ENCODE measurements at regions not wholly inside any gene's neighbourhood (a gene's known extent, or its start where the extent isn't known, plus 50 kb on each side); places are given as distances from the start of the nearest gene placed in this dataset.

DNA sequence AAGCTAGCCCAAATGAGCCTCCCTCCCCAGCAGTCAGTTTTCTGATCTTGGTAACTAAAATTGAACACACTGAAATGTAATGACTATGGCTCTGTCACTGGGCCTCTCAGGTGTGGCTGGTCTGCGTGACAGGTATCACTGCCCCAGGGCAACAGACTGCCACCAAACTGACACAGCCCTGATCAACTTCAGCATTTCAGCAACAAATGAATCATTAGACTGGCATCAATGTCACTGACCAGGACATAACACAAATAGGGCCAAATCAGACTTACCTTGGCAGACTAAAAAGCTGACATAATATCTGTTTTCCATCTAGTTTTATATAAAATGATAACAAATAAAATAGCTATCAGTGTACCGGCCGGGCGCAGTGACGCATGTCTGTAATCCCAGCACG lies 290.8 kb upstream of the CHAC2 start:
- TF ChIP-seq ZIC2 (tag by site-specific recombination; IDR thresholded peaks at IDR 0.05): no peak
- no peak for TF ChIP-seq KLF1 (tag by site-specific recombination; IDR thresholded peaks at IDR 0.05)
- TF ChIP-seq ZNF10 (tag by site-specific recombination; IDR thresholded peaks at IDR 0.05): no peak
- TF ChIP-seq ZNF214 (tag by site-specific recombination; IDR thresholded peaks at IDR 0.05; ENCODE audit: borderline replicate concordance): no peak
- no peak for TF ChIP-seq ZNF585B (tag by site-specific recombination; IDR thresholded peaks at IDR 0.05)
- TF ChIP-seq ZNF473 (tag by site-specific recombination; IDR thresholded peaks at IDR 0.05): no peak
- TF ChIP-seq ZBTB1 (tag by site-specific recombination; IDR thresholded peaks at IDR 0.05): no peak
- no peak for TF ChIP-seq RBAK (tag by site-specific recombination; IDR thresholded peaks at IDR 0.05)
- TF ChIP-seq SCRT1 (tag by site-specific recombination; IDR thresholded peaks at IDR 0.05; ENCODE audit: borderline replicate concordance): no peak
- TF ChIP-seq ZNF155 (tag by site-specific recombination; IDR thresholded peaks at IDR 0.05): no peak
- no peaks in the 10 kb centered on the region for H3K4me1 ChIP-seq (ENCODE audit: control insufficient read depth, insufficient read depth, low read length)
- POLR2A ChIA-PET: no interaction called here
- no peak overlapping the region for H3K27ac ChIP-seq (ENCODE audit: extremely low read depth, low read depth, low read length)
- no peaks in the 10 kb centered on the region for H3K36me3 ChIP-seq (ENCODE audit: control insufficient read depth in 2 of 2, insufficient read depth in 1 of 2, low read length in 2 of 2)
- no peaks in the 10 kb centered on the region for H3K9me3 ChIP-seq (ENCODE audit: control insufficient read depth, insufficient read depth, low read depth, low read length)
- CTCF ChIA-PET: interaction anchor here (0.7 kb wide), 1 partner anchor 1465 kb away, joined by 3 read pairs; no protein-coding TSS in a partner anchor
- no peak overlapping the region for H3K4me3 ChIP-seq (ENCODE audit: low read depth, low read length)

DNA sequence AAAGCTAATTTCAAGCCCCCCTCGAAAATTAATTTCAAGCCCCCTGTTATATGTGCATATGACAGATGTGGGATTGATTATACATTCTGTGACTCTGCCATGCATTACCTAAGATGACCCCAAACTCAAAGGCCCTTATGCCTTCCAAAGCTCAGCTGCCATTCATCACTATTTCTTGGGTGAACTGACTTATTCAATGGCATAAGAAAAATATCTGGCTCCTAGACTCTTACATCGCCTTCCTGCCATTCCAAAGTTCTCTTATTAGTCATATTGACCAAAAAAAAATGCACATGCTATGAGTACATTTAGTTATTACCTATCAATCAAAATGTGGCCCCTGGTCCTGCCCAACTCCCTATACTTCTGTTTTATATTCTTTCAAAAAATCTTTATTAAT lies 291.8 kb upstream of the CHAC2 start:
- H3K9me3 ChIP-seq (ENCODE audit: control insufficient read depth, insufficient read depth, low read depth, low read length): no peaks in the 10 kb centered on the region
- CTCF ChIA-PET: interaction anchor here (0.6 kb wide), 1 partner anchor 263 kb away, joined by 3 read pairs; no protein-coding TSS in a partner anchor
- no peaks in the 10 kb centered on the region for H3K4me1 ChIP-seq (ENCODE audit: control insufficient read depth, insufficient read depth, low read length)
- H3K27ac ChIP-seq (ENCODE audit: extremely low read depth, low read depth, low read length): no peak overlapping the region
- TF ChIP-seq ZBTB26 (tag by site-specific recombination; optimal IDR thresholded peaks at IDR 0.05) (no peak), ZNF843 (tag by site-specific recombination; IDR thresholded peaks at IDR 0.05) (no peak), ZNF785 (tag by site-specific recombination; IDR thresholded peaks at IDR 0.05) (no peak), PRDM4 (tag by site-specific recombination; IDR thresholded peaks at IDR 0.05) (no peak), ZNF114 (tag by site-specific recombination; IDR thresholded peaks at IDR 0.05) (no peak), ZNF24 (tag by site-specific recombination; IDR thresholded peaks at IDR 0.05) (no peak), ZNF37A (tag by site-specific recombination; IDR thresholded peaks at IDR 0.05) (no peak), ATF2 (tag by site-specific recombination; IDR thresholded peaks at IDR 0.05; ENCODE audit: low read depth) (no peak), ZNF530 (tag by site-specific recombination; IDR thresholded peaks at IDR 0.05; ENCODE audit: low read depth) (no peak), ZNF423 (tag by site-specific recombination; IDR thresholded peaks at IDR 0.05) (no peak), ZNF623 (tag by site-specific recombination; IDR thresholded peaks at IDR 0.05) (no peak), SP2 (tag by site-specific recombination; IDR thresholded peaks at IDR 0.05) (no peak), KLF7 (tag by site-specific recombination; IDR thresholded peaks at IDR 0.05; ENCODE audit: borderline replicate concordance) (no peak)
- H3K36me3 ChIP-seq (ENCODE audit: control insufficient read depth in 2 of 2, insufficient read depth in 1 of 2, low read length in 2 of 2): no peaks in the 10 kb centered on the region
- POLR2A ChIA-PET: no interaction called here
- H3K4me3 ChIP-seq (ENCODE audit: low read depth, low read length): no peak overlapping the region
